RWPE1 (cell line): ENCODE measurements at regions not wholly inside any gene's neighbourhood (a gene's known extent, or its start where the extent isn't known, plus 50 kb on each side); places are given as distances from the start of the nearest gene placed in this dataset.

Experiments used
- CTCF ChIA-PET: fragments of 350-600 bp; sonication (Branson Sonifier 250); formaldehyde crosslinking; extraction: SDS; loops from one replicate; lab custom pipeline; 2021; lab: Yijun Ruan, JAX
- POLR2A ChIA-PET: fragments of 400-600 bp; formaldehyde crosslinking; extraction: SDS; loops from one replicate; lab custom pipeline; 2020; ENCODE audit warnings: antibody characterized with exemption; ENCODE audit not compliant: low non-redundant PET; lab: Yijun Ruan, JAX
- DNase-seq: peaks from one replicate; pipeline ENCODE4 v3.0.0; 2012; ENCODE audit warnings: low spot score
- H3K27ac ChIP-seq: fragments of 450-650 bp; 2 replicates; pipeline ENCODE4 v1.5.1; 2017
- TF ChIP-seq, protein P1 (sequence below): fragments of 450-650 bp; conservative IDR thresholded peaks from 2 replicates; pipeline ENCODE4 v1.5.1; 2017; ENCODE audit warnings: low read depth, mild to moderate bottlenecking

DNA sequence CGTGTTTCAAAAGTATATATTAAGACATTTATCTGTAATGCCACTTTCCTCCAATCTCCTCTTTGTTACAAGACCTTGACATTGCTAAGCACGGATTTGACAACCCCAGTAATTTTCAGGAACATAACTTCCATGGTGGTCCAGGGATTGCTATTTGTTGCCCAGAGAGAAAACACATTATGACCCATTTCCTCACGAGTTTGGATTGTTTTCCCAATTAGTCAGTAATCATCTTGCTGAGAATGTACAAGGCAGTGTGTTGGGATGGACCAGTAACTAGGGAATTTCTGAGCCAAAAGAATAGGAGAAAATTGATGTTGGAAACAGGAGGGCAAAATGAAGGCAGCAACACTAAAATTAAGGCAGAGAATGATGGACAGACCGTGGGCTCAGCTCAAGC lies 574.1 kb downstream of the EBF1 start:
- no peak overlapping the region for H3K27ac ChIP-seq
- DNase-seq: no peak
- CTCF ChIA-PET: no interaction called here
- POLR2A ChIA-PET: no interaction called here
- TF ChIP-seq, protein P1, sequence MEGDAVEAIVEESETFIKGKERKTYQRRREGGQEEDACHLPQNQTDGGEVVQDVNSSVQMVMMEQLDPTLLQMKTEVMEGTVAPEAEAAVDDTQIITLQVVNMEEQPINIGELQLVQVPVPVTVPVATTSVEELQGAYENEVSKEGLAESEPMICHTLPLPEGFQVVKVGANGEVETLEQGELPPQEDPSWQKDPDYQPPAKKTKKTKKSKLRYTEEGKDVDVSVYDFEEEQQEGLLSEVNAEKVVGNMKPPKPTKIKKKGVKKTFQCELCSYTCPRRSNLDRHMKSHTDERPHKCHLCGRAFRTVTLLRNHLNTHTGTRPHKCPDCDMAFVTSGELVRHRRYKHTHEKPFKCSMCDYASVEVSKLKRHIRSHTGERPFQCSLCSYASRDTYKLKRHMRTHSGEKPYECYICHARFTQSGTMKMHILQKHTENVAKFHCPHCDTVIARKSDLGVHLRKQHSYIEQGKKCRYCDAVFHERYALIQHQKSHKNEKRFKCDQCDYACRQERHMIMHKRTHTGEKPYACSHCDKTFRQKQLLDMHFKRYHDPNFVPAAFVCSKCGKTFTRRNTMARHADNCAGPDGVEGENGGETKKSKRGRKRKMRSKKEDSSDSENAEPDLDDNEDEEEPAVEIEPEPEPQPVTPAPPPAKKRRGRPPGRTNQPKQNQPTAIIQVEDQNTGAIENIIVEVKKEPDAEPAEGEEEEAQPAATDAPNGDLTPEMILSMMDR: no peak

DNA sequence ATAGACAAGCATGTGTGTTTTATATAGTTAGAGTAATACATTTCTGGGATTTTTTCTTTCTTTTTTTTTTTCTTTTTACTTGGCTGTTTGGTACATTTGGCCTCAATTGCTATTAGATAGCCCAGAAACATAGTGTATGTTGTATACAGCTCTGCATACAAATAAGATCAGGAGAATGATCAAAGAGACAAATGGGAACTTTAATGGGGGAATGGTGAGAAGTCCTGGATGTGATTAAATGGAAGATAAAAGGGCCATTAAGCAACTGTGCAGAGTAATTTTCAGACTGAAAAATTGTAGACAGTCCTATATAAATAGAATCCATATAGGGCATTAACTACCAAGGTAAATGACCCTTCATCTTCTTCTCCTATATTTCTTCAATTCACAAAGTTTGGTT lies 575.6 kb downstream of the EBF1 start:
- H3K27ac ChIP-seq: no peak overlapping the region

DNA sequence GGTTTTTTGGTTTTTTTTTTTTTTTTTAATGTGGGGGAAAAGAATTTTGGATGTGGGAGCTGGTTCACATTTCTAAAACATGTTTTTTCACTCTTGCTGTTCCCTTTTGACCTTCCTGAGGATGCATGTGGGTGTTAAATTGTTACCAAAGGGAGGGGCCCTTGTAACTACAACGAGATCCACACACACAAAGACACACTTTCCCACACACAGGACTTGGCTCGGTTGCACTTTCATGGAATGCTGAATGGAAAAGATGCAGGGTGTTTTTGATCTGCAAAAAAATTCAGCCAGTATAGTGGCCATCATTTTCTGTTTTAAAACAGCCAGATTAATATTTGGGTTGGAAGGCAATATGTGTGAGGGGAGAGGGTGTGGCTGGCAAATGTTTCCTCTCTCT lies 576.9 kb downstream of the EBF1 start:
- ChIA-PET POLR2A (no interaction called here), CTCF (interaction anchor here (0.6 to 0.7 kb wide), 2 partner anchors 32 to 318 kb away, joined by 3 to 4 read pairs; no protein-coding TSS in a partner anchor)
- TF ChIP-seq, protein P1: no peak
- no peak for DNase-seq
- no peak overlapping the region for H3K27ac ChIP-seq

More for the DNA sequence above, 575.6 kb downstream of the EBF1 start:
- TF ChIP-seq, protein P1: no peak
- CTCF ChIA-PET: interaction anchor here (0.6 to 0.7 kb wide), 2 partner anchors 449 to 1751 kb away, joined by 4 to 7 read pairs; no protein-coding TSS in a partner anchor
- POLR2A ChIA-PET: no interaction called here
- DNase-seq: no peak

DNA sequence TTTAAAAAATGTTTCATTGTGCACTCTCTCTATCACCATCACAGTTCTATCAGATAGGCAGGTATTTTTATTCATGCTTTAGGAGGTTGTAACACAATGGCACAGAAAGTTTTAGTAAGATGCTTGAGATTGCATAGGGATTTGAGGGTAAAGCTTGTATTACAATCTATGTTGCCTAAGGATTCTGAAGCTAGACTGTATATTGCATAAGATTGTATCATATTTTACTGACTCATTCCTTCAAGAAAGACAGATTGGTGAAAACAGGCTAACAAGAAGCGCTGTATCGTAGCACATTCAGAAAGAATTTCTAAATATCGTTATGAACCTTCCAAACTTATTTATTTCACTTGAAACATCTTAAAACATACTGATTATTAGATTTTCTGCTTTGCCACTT lies 577.7 kb downstream of the EBF1 start:
- H3K27ac ChIP-seq: no peak overlapping the region
- TF ChIP-seq, protein P1: no peak
- ChIA-PET POLR2A (no interaction called here), CTCF (interaction anchor here (0.7 kb wide), 1 partner anchor 317 kb away, joined by 4 read pairs; no protein-coding TSS in a partner anchor)
- no peak for DNase-seq

GRCh38 chr5:158519433-158520021 lies 580.2 kb downstream of the EBF1 start:
- no peak overlapping the region for H3K27ac ChIP-seq
- ChIA-PET CTCF (no interaction called here), POLR2A (no interaction called here)
- TF ChIP-seq, protein P1: no peak
- no peak for DNase-seq

DNA sequence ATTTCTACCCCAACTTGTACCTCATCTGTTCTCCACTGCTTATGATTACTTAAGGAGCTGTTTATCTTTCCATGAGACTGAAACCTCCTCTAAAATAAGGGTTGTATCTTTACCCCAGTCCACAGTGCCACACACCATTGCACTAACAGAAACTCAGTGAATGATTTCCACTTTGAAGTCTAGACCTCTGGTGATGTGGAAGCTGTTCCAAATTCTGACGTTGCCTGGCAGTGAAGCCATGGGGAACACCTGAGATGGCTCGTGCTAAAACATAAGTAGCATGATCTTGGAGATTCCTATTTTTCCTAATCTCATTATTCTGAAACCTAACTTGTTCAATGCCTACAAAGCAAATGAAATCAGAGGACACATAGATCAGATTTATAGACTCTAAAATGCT lies 583.2 kb downstream of the EBF1 start:
- ChIA-PET CTCF (interaction anchor here (0.6 kb wide), 1 partner anchor 181 kb away, joined by 3 read pairs; no protein-coding TSS in a partner anchor), POLR2A (no interaction called here)
- H3K27ac ChIP-seq: no peak overlapping the region
- TF ChIP-seq, protein P1: no peak
- no peak for DNase-seq
